ENCODE measurements at regions not wholly inside any gene's neighbourhood (a gene's known extent, or its start where the extent isn't known, plus 50 kb on each side); places are given as distances from the start of the nearest gene placed in this dataset.

DNA sequence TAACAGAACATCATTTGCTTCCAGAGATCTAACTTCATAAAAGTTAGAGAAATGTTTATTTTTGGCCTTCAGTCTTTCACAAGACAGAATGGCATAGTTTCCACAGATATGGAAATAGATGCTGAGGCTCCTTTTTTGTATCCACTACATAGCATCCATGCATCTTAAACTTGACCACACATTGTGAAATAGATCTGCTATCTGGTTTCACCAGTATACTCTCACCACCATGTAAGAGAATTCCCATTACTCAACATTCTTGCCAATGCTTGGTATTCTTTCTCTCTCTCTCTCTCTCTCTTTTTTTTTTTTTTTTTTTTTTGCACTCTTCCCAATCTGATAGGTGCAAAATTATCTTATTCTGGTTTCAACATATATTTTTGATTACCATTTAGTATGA, 52.1 kb upstream of the PRMT6 start:
- TF ChIP-seq CTCF (IDR thresholded peaks at IDR 0.05 in 2 of 3, conservative IDR thresholded peaks at IDR 0.05 in 1 of 3; ENCODE audit: control insufficient read depth in 2 of 3, extremely low read depth in 1 of 3, insufficient read depth in 1 of 3, low read depth in 3 of 3, low read length in 3 of 3) (no peak), CHD2 (IDR thresholded peaks at IDR 0.05; ENCODE audit: borderline replicate concordance, low read depth, low read length) (no peak)

All from GM12878 (cell line).